Right kidney (tissue), 1 donor: ENCODE measurements at regions not wholly inside any gene's neighbourhood (a gene's known extent, or its start where the extent isn't known, plus 50 kb on each side); places are given as distances from the start of the nearest gene placed in this dataset.
"Not testable (repeated sequence)": the region's sequence is repeated elsewhere in the genome, so short reads cannot be mapped to it uniquely, and the experiment has no call there.

Experiments used
- DNase-seq: peaks from one replicate; pipeline ENCODE4 v3.0.0-alpha.2; 2016

GRCh38 chr4:126533146-126533805 lies 1099.5 kb upstream of the INTU start:
- DNase-seq, result no peak

- no peak for DNase-seq
Measured at GRCh38 chr4:126539771-126540170, 1093.0 kb upstream of the INTU start.

- DNase-seq, result no peak
Measured at GRCh38 chr4:126541820-126542219, 1090.9 kb upstream of the INTU start.

GRCh38 chr4:126544276-126544675 lies 1088.5 kb upstream of the INTU start:
- no peak for DNase-seq

- DNase-seq, result not testable (repeated sequence)
Measured at GRCh38 chr4:126546197-126546596, 1086.6 kb upstream of the INTU start.

- no peak for DNase-seq
Measured at GRCh38 chr4:126547352-126547751, 1085.4 kb upstream of the INTU start.

- DNase-seq, result no peak
Measured at GRCh38 chr4:126548890-126549289, 1083.9 kb upstream of the INTU start.

- no peak for DNase-seq
Measured at GRCh38 chr4:126552321-126552720, 1080.4 kb upstream of the INTU start.

- no peak for DNase-seq
Measured at GRCh38 chr4:126553248-126553647, 1079.5 kb upstream of the INTU start.

- no peak for DNase-seq
Measured at GRCh38 chr4:126558596-126558995, 1074.2 kb upstream of the INTU start.

- DNase-seq, result no peak
Measured at GRCh38 chr4:126559961-126560360, 1072.8 kb upstream of the INTU start.

- no peak for DNase-seq
Measured at GRCh38 chr4:126560794-126561193, 1072.0 kb upstream of the INTU start.

- DNase-seq, result no peak
Measured at GRCh38 chr4:126563389-126563788, 1069.4 kb upstream of the INTU start.

- no peak for DNase-seq
Measured at GRCh38 chr4:126564283-126564854, 1068.4 kb upstream of the INTU start.

- peak; percentile 10 for DNase-seq
Measured at GRCh38 chr4:126568652-126569570, 1063.8 kb upstream of the INTU start.

- DNase-seq, result no peak
Measured at GRCh38 chr4:126572264-126572663, 1060.5 kb upstream of the INTU start.

GRCh38 chr4:126582737-126583136 lies 1050.0 kb upstream of the INTU start:
- no peak for DNase-seq

- DNase-seq, result no peak
Measured at GRCh38 chr4:126583509-126583908, 1049.2 kb upstream of the INTU start.

GRCh38 chr4:126591583-126591982 lies 1041.2 kb upstream of the INTU start:
- no peak for DNase-seq

GRCh38 chr4:126592088-126592487 lies 1040.7 kb upstream of the INTU start:
- no peak for DNase-seq

- no peak for DNase-seq
Measured at GRCh38 chr4:126593626-126594025, 1039.1 kb upstream of the INTU start.

GRCh38 chr4:126595643-126596042 lies 1037.1 kb upstream of the INTU start:
- no peak for DNase-seq

GRCh38 chr4:126599746-126600145 lies 1033.0 kb upstream of the INTU start:
- no peak for DNase-seq
